ACC112 (cell line): ENCODE measurements at regions not wholly inside any gene's neighbourhood (a gene's known extent, or its start where the extent isn't known, plus 50 kb on each side); places are given as distances from the start of the nearest gene placed in this dataset.
"Not testable (repeated sequence)": the region's sequence is repeated elsewhere in the genome, so short reads cannot be mapped to it uniquely, and the experiment has no call there.

Experiments
- H2AFZ ChIP-seq: fragments of 200-600 bp; sonication (generic); one replicate; pipeline ENCODE4 v1.6.0; 2017; ENCODE audit warnings: antibody characterized with exemption, low read length; ENCODE audit not compliant: unreplicated experiment
- H3K27ac ChIP-seq: fragments of 200-600 bp; sonication (generic); 2 replicates; pipeline ENCODE4 v1.5.1; 2014; ENCODE audit warnings: low read depth, mild to moderate bottlenecking, antibody characterized with exemption, low read length, moderate library complexity
- H3K27me3 ChIP-seq: fragments of 200-600 bp; sonication (generic); 2 replicates; pipeline ENCODE4 v1.6.1; 2014; ENCODE audit warnings: mild to moderate bottlenecking, antibody characterized with exemption, low read length, moderate library complexity, mixed read lengths; ENCODE audit not compliant: insufficient read depth
- H3K36me3 ChIP-seq: fragments of 200-600 bp; sonication (generic); 2 replicates; pipeline ENCODE4 v1.6.1; 2016; ENCODE audit warnings: mild to moderate bottlenecking, antibody characterized with exemption, low read length, moderate library complexity, mixed read lengths; ENCODE audit not compliant: insufficient read depth
- H3K4me1 ChIP-seq: fragments of 200-600 bp; sonication (generic); one replicate; pipeline ENCODE4 v1.6.1; 2016; ENCODE audit warnings: low read length, mixed read lengths; ENCODE audit not compliant: insufficient read depth, unreplicated experiment, control insufficient read depth
- H3K4me3 ChIP-seq: fragments of 200-600 bp; sonication (generic); 2 replicates; pipeline ENCODE4 v1.5.1; 2014; ENCODE audit warnings: mild to moderate bottlenecking, low read depth, low read length
- H3K79me2 ChIP-seq: fragments of 200-600 bp; sonication (generic); one replicate; pipeline ENCODE4 v1.6.0; 2016; ENCODE audit warnings: low read length; ENCODE audit not compliant: control insufficient read depth, unreplicated experiment, insufficient read depth

GRCh38 chr6:164663634-164664033 lies 645.8 kb downstream of the C6orf118 start:
- no peak overlapping the region for H3K27ac ChIP-seq
- H3K36me3 ChIP-seq = no peaks in the 10 kb centered on the region
- no peaks in the 10 kb centered on the region for H3K27me3 ChIP-seq
- no peak overlapping the region for H3K4me3 ChIP-seq
- H3K79me2 ChIP-seq = no peaks in the 10 kb centered on the region
- H2AFZ ChIP-seq = no peak overlapping the region
- no peaks in the 10 kb centered on the region for H3K4me1 ChIP-seq

- H3K27ac ChIP-seq = no peak overlapping the region
- no peaks in the 10 kb centered on the region for H3K27me3 ChIP-seq
- H3K4me1 ChIP-seq = no peaks in the 10 kb centered on the region
- no peaks in the 10 kb centered on the region for H3K79me2 ChIP-seq
- no peak overlapping the region for H3K4me3 ChIP-seq
- no peaks in the 10 kb centered on the region for H3K36me3 ChIP-seq
- H2AFZ ChIP-seq = no peak overlapping the region
Measured at GRCh38 chr6:164661716-164662115, 647.7 kb downstream of the C6orf118 start.

GRCh38 chr6:164660781-164661180 lies 648.6 kb downstream of the C6orf118 start:
- Histone ChIP-seq H3K79me2 (no peaks in the 10 kb centered on the region), H3K36me3 (no peaks in the 10 kb centered on the region), H3K27ac (no peak overlapping the region), H2AFZ (no peak overlapping the region), H3K4me3 (no peak overlapping the region), H3K4me1 (no peaks in the 10 kb centered on the region), H3K27me3 (no peaks in the 10 kb centered on the region)

GRCh38 chr6:164640956-164641355 lies 668.4 kb downstream of the C6orf118 start:
- Histone ChIP-seq H3K27me3 (no peaks in the 10 kb centered on the region), H3K27ac (no peak overlapping the region), H3K4me3 (no peak overlapping the region), H3K79me2 (no peaks in the 10 kb centered on the region), H3K4me1 (no peaks in the 10 kb centered on the region), H2AFZ (no peak overlapping the region), H3K36me3 (no peaks in the 10 kb centered on the region)

- no peaks in the 10 kb centered on the region for H3K79me2 ChIP-seq
- no peak overlapping the region for H2AFZ ChIP-seq
- no peaks in the 10 kb centered on the region for H3K36me3 ChIP-seq
- no peaks in the 10 kb centered on the region for H3K4me1 ChIP-seq
- no peak overlapping the region for H3K27ac ChIP-seq
- no peak overlapping the region for H3K4me3 ChIP-seq
- H3K27me3 ChIP-seq = no peaks in the 10 kb centered on the region
Measured at GRCh38 chr6:164628302-164628931, 681.0 kb downstream of the C6orf118 start.

- Histone ChIP-seq H3K4me3 (no peak overlapping the region), H3K4me1 (no peaks in the 10 kb centered on the region), H3K27ac (no peak overlapping the region), H2AFZ (no peak overlapping the region), H3K79me2 (no peaks in the 10 kb centered on the region), H3K36me3 (no peaks in the 10 kb centered on the region), H3K27me3 (no peaks in the 10 kb centered on the region)
Measured at GRCh38 chr6:164616917-164617524, 692.4 kb downstream of the C6orf118 start.

GRCh38 chr6:164612751-164613150 lies 696.7 kb downstream of the C6orf118 start:
- Histone ChIP-seq H3K4me1 (no peaks in the 10 kb centered on the region), H3K27me3 (no peaks in the 10 kb centered on the region), H2AFZ (no peak overlapping the region), H3K4me3 (no peak overlapping the region), H3K36me3 (no peaks in the 10 kb centered on the region), H3K27ac (no peak overlapping the region), H3K79me2 (no peaks in the 10 kb centered on the region)

GRCh38 chr6:164610859-164611258 lies 698.5 kb downstream of the C6orf118 start:
- not testable (repeated sequence) for H2AFZ ChIP-seq, H3K36me3 ChIP-seq, H3K27me3 ChIP-seq, H3K79me2 ChIP-seq, H3K27ac ChIP-seq, H3K4me3 ChIP-seq, H3K4me1 ChIP-seq

GRCh38 chr6:164602415-164602814 lies 707.0 kb downstream of the C6orf118 start:
- not testable (repeated sequence) for H3K79me2 ChIP-seq, H3K27me3 ChIP-seq, H3K4me1 ChIP-seq, H2AFZ ChIP-seq, H3K4me3 ChIP-seq, H3K36me3 ChIP-seq, H3K27ac ChIP-seq

GRCh38 chr6:164581563-164581962 lies 727.8 kb downstream of the C6orf118 start:
- Histone ChIP-seq H3K79me2 (no peaks in the 10 kb centered on the region), H3K27me3 (no peaks in the 10 kb centered on the region), H3K4me1 (no peaks in the 10 kb centered on the region), H3K36me3 (no peaks in the 10 kb centered on the region), H3K4me3 (no peak overlapping the region), H3K27ac (no peak overlapping the region), H2AFZ (no peak overlapping the region)

- Histone ChIP-seq H3K27ac (no peak overlapping the region), H3K79me2 (no peaks in the 10 kb centered on the region), H3K4me3 (no peak overlapping the region), H3K4me1 (no peaks in the 10 kb centered on the region), H2AFZ (no peak overlapping the region), H3K36me3 (no peaks in the 10 kb centered on the region), H3K27me3 (no peaks in the 10 kb centered on the region)
Measured at GRCh38 chr6:164579035-164579434, 730.4 kb downstream of the C6orf118 start.
